ENCODE measurements at regions not wholly inside any gene's neighbourhood (a gene's known extent, or its start where the extent isn't known, plus 50 kb on each side); places are given as distances from the start of the nearest gene placed in this dataset.

DNA sequence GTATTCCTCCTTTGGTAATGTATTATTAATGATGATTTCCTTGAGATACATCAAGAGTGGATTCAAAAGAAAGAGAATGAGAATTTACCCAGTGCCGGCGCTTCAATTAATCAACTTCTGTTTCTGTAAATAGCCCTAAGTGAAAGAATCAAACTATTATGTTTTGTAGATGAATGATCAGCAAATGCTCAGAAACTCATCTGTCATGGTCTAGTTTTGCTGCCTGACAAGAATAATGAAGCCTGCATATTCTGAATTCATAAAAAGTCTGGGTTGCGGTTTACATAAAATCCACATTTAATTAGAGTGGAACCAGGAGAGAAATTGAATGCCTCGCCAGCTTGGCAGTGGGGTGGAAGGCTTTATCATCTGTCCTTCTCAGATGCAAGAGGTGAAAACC lies 325.3 kb downstream of the GALC start:
- TF ChIP-seq TAF1 (IDR thresholded peaks at IDR 0.05; ENCODE audit: borderline replicate concordance, insufficient read depth, low read length), result no peak
- TF ChIP-seq POLR2AphosphoS5 (IDR thresholded peaks at IDR 0.05; ENCODE audit: low read depth, low read length), result no peak
- no peak for TF ChIP-seq SIN3A (IDR thresholded peaks at IDR 0.05; ENCODE audit: borderline replicate concordance, insufficient read depth, low read length)
- TF ChIP-seq, protein P1, sequence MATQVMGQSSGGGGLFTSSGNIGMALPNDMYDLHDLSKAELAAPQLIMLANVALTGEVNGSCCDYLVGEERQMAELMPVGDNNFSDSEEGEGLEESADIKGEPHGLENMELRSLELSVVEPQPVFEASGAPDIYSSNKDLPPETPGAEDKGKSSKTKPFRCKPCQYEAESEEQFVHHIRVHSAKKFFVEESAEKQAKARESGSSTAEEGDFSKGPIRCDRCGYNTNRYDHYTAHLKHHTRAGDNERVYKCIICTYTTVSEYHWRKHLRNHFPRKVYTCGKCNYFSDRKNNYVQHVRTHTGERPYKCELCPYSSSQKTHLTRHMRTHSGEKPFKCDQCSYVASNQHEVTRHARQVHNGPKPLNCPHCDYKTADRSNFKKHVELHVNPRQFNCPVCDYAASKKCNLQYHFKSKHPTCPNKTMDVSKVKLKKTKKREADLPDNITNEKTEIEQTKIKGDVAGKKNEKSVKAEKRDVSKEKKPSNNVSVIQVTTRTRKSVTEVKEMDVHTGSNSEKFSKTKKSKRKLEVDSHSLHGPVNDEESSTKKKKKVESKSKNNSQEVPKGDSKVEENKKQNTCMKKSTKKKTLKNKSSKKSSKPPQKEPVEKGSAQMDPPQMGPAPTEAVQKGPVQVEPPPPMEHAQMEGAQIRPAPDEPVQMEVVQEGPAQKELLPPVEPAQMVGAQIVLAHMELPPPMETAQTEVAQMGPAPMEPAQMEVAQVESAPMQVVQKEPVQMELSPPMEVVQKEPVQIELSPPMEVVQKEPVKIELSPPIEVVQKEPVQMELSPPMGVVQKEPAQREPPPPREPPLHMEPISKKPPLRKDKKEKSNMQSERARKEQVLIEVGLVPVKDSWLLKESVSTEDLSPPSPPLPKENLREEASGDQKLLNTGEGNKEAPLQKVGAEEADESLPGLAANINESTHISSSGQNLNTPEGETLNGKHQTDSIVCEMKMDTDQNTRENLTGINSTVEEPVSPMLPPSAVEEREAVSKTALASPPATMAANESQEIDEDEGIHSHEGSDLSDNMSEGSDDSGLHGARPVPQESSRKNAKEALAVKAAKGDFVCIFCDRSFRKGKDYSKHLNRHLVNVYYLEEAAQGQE (IDR thresholded peaks at IDR 0.05; ENCODE audit: insufficient read depth in 1 of 2, low read depth in 2 of 2, low read length in 2 of 2), result no peak

All from PFSK-1 (cell line).